Endothelial cell of umbilical vein (primary cell): ENCODE measurements at regions not wholly inside any gene's neighbourhood (a gene's known extent, or its start where the extent isn't known, plus 50 kb on each side); places are given as distances from the start of the nearest gene placed in this dataset.

Experiments
- BruUV-seq: library from RNA; stranded (reverse); fragments of 400-500 nt; replicated peaks from 2 replicates; lab custom pipeline; 2021; lab: Mats Ljungman, UMichigan
- CTCF ChIA-PET: fragments of 300-600, 350-600 bp; sonication (Branson Sonifier 250); formaldehyde crosslinking; loops from one replicate; lab custom pipeline; 2021; ENCODE audit warnings: antibody characterized with exemption, inconsistent platforms; lab: Charles Lee
- POLR2A ChIA-PET: fragments of 300-600, 350-600 bp; sonication (Branson Sonifier 250); formaldehyde crosslinking; loops from one replicate; lab custom pipeline; 2021; ENCODE audit warnings: antibody characterized with exemption, inconsistent platforms; lab: Charles Lee
- DNase-seq: peaks from one replicate; pipeline ENCODE4 v3.0.0-alpha.2; 2011; ENCODE audit warnings: low read depth, low spot score
- FAIRE-seq: peaks from 2 replicates; lab custom pipeline; 2011; peaks lifted over from hg19 to GRCh38; lab: Jason Lieb, UNC
- H2AFZ ChIP-seq: 2 replicates; pipeline ENCODE4 v1.6.0; 2012; ENCODE audit warnings: low read depth, low read length, control low read depth, inconsistent platforms
- H3K27ac ChIP-seq: 2 replicates; pipeline ENCODE4 v1.5.1; 2011; ENCODE audit warnings: low read depth, mild to moderate bottlenecking, control low read depth, low read length, moderate library complexity; ENCODE audit not compliant: insufficient read depth
- H3K27me3 ChIP-seq, 2 experiments: 2 replicates each; pipeline versions ENCODE4 v1.6.0 to v1.6.1; 2011; ENCODE audit warnings: low read length in 2 of 2, mixed read lengths in 1 of 2; ENCODE audit not compliant: control insufficient read depth in 2 of 2, insufficient read depth in 2 of 2
- H3K36me3 ChIP-seq, 2 experiments: 2 replicates in 1 of 2; 3 replicates in 1 of 2; pipeline ENCODE4 v1.5.1; 2011; ENCODE audit warnings: low read length in 2 of 2, mild to moderate bottlenecking in 1 of 2, moderate library complexity in 1 of 2; ENCODE audit not compliant: control insufficient read depth in 2 of 2, insufficient read depth in 2 of 2; ENCODE audit errors: extremely low read depth in 1 of 2
- H3K4me1 ChIP-seq: 3 replicates; pipeline ENCODE4 v1.5.1; 2011; ENCODE audit warnings: mild to moderate bottlenecking, low read length; ENCODE audit not compliant: control insufficient read depth, insufficient read depth; ENCODE audit errors: extremely low read depth
- H3K4me2 ChIP-seq: 2 replicates; pipeline ENCODE4 v1.6.1; 2011; ENCODE audit warnings: low read length, control low read depth, mixed read lengths; ENCODE audit not compliant: insufficient read depth
- H3K4me3 ChIP-seq, 3 experiments: fragments of 200-600 bp in 1 of 3; sonication (generic), shearing (Covaris generic) in 1 of 3; replicated peaks in 1 of 3; 2 replicates each; pipeline ENCODE4 v1.5.1; 2011 to 2016; ENCODE audit warnings: control low read depth in 3 of 3, low read length in 3 of 3, mild to moderate bottlenecking in 2 of 3, inconsistent platforms in 1 of 3, low read depth in 1 of 3, moderate library complexity in 1 of 3; ENCODE audit not compliant: insufficient read depth in 1 of 3
- H3K79me2 ChIP-seq: 2 replicates; pipeline ENCODE4 v1.6.0; 2012; ENCODE audit warnings: low read length, inconsistent platforms; ENCODE audit not compliant: control insufficient read depth, insufficient read depth
- H3K9ac ChIP-seq: replicated peaks from 2 replicates; pipeline ENCODE3; 2011; ENCODE audit warnings: low read length, control low read depth; ENCODE audit not compliant: insufficient read depth; ENCODE audit errors: extremely low read depth
- H3K9me1 ChIP-seq: replicated peaks from 3 replicates; pipeline ENCODE4 v1.6.0; 2011; ENCODE audit warnings: mild to moderate bottlenecking, low read length; ENCODE audit not compliant: control insufficient read depth, insufficient read depth; ENCODE audit errors: extremely low read depth
- H3K9me3 ChIP-seq: replicated peaks from 2 replicates; pipeline ENCODE4 v1.5.1; 2012; ENCODE audit warnings: low read length, inconsistent platforms; ENCODE audit not compliant: control insufficient read depth, insufficient read depth
- H4K20me1 ChIP-seq: replicated peaks from 2 replicates; pipeline ENCODE3; 2011; ENCODE audit warnings: mild to moderate bottlenecking, low read length; ENCODE audit not compliant: control insufficient read depth, insufficient read depth; ENCODE audit errors: extremely low read depth
- CTCF ChIP-seq, 2 donors: IDR thresholded peaks; 1 replicate in 1 of 2; 2 replicates in 1 of 2; pipeline ENCODE4 v1.5.1; 2011; ENCODE audit warnings: low read length in 2 of 2, mild to moderate bottlenecking in 2 of 2, moderate library complexity in 2 of 2, control low read depth in 1 of 2, inconsistent platforms in 1 of 2, low read depth in 1 of 2; ENCODE audit not compliant: insufficient read depth in 1 of 2; ENCODE audit errors: extremely low read depth in 1 of 2
- EZH2 ChIP-seq: IDR thresholded peaks from 2 replicates; pipeline ENCODE4 v1.6.1; 2012; ENCODE audit warnings: borderline replicate concordance, low read depth, mild to moderate bottlenecking, moderate library complexity, low read length, inconsistent platforms; ENCODE audit not compliant: severe bottlenecking
- GATA2 ChIP-seq: IDR thresholded peaks from 2 replicates; pipeline ENCODE4 v1.7.0; 2011; ENCODE audit warnings: low read depth, mild to moderate bottlenecking, moderate library complexity, mixed read lengths, low read length; ENCODE audit not compliant: insufficient read length, insufficient read depth
- JUN ChIP-seq: IDR thresholded peaks from 2 replicates; pipeline ENCODE4 v1.6.1; 2011; ENCODE audit warnings: borderline replicate concordance, low read depth; ENCODE audit not compliant: insufficient read length, insufficient read depth
- MAX ChIP-seq: IDR thresholded peaks from 2 replicates; pipeline ENCODE4 v1.6.1; 2011; ENCODE audit not compliant: insufficient read depth, insufficient read length
- MYC ChIP-seq: IDR thresholded peaks from one replicate; pipeline ENCODE4 v1.6.1; 2011; ENCODE audit warnings: mild to moderate bottlenecking, low read depth, low read length
- POLR2A ChIP-seq: IDR thresholded peaks from 2 replicates; pipeline ENCODE4 v1.6.1; 2012; ENCODE audit warnings: low read depth, mild to moderate bottlenecking, control low read depth, low read length
- dilution Hi-C: fragments of 300-500 bp; cut with MboI; formaldehyde crosslinking; loops from one replicate; pipeline ENCODE4 v1.15.0; 2019; ENCODE audit warnings: low sequenced_read_pairs; ENCODE audit not compliant: extremely low pct_ligation_motif_present
- intact Hi-C: fragments of 100-400 bp; cut with micrococcal nuclease; formaldehyde crosslinking; loops from one replicate; pipeline ENCODE4 v1.10.0; 2022

- no peak for DNase-seq
These were observed 148.4 kb upstream of the SPRY1 start for GRCh38 chr4:123248085-123248659.

More at GRCh38 chr4:123248085-123248659, 148.4 kb upstream of the SPRY1 start:
- intact Hi-C loops (no loop called here), dilution Hi-C loops (no loop called here)
- H3K27me3 ChIP-seq = no peaks in the 10 kb centered on the region
- no TSS peak for BruUV-seq
- no peak overlapping the region for H3K9ac ChIP-seq
- H3K27ac ChIP-seq = no peak overlapping the region
- ChIA-PET POLR2A (no interaction called here), CTCF (interaction anchor here (1.0 to 2.1 kb wide), 5 partner anchors 9 to 121 kb away, joined by 3 to 9 read pairs (median 4); no protein-coding TSS in a partner anchor)
- no peak for TF ChIP-seq JUN
- no peak for TF ChIP-seq MAX
- TF ChIP-seq CTCF (IDR thresholded peaks at IDR 0.05; ENCODE audit: extremely low read depth in 1 of 2, insufficient read depth in 1 of 2, low read depth in 1 of 2, low read length in 2 of 2) = no peak
- no peak for TF ChIP-seq GATA2
- TF ChIP-seq POLR2A = no peak
- no peak for TF ChIP-seq EZH2
- TF ChIP-seq MYC = no peak
- H3K4me3 ChIP-seq = no peak overlapping the region
- no peaks in the 10 kb centered on the region for H3K9me1 ChIP-seq
- no peak overlapping the region for H2AFZ ChIP-seq
- H3K9me3 ChIP-seq = no peaks in the 10 kb centered on the region
- no peaks in the 10 kb centered on the region for H4K20me1 ChIP-seq
- no peak for FAIRE-seq
- H3K4me1 ChIP-seq = peaks cover 28% of the 10 kb centered on the region
- no peak overlapping the region for H3K4me2 ChIP-seq
- no peaks in the 10 kb centered on the region for H3K36me3 ChIP-seq
- H3K79me2 ChIP-seq = no peaks in the 10 kb centered on the region
